G401.6 (cell line): ENCODE measurements at regions not wholly inside any gene's neighbourhood (a gene's known extent, or its start where the extent isn't known, plus 50 kb on each side); places are given as distances from the start of the nearest gene placed in this dataset.

Experiments
- FAIRE-seq: peaks from 2 replicates; lab custom pipeline; 2012; peaks lifted over from hg19 to GRCh38; lab: Jason Lieb, UNC

- no peak for FAIRE-seq
These were observed 1793.4 kb downstream of the SUCLG1 start for GRCh38 chr2:82665691-82666090.

GRCh38 chr2:82657106-82657505, 1802.0 kb downstream of the SUCLG1 start:
- no peak for FAIRE-seq

- FAIRE-seq: no peak
These were observed 1802.7 kb downstream of the SUCLG1 start for GRCh38 chr2:82656420-82656819.

DNA sequence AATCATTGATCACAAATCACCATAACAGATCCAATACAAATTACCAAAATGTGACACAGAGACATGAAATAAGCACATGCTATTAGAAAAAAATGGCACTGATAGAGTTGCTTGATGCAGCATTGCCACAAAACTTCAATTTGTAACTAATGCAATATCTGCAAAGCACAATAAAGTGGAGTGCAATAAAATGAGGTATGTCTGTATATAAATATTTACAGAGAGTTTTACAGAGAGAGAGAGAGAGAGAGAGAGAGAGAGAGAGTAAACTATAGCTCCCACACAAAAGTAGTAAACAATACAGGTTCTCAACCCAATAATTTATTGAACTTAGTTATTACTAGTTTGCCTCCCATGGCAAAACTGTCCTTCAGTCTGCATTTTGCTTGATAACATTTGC, 1807.0 kb downstream of the SUCLG1 start:
- no peak for FAIRE-seq

- no peak for FAIRE-seq
These were observed 1809.0 kb downstream of the SUCLG1 start for GRCh38 chr2:82650038-82650437.

- no peak for FAIRE-seq
These were observed 1817.4 kb downstream of the SUCLG1 start for GRCh38 chr2:82641598-82642180.

GRCh38 chr2:82636402-82637020, 1822.6 kb downstream of the SUCLG1 start:
- no peak for FAIRE-seq

DNA sequence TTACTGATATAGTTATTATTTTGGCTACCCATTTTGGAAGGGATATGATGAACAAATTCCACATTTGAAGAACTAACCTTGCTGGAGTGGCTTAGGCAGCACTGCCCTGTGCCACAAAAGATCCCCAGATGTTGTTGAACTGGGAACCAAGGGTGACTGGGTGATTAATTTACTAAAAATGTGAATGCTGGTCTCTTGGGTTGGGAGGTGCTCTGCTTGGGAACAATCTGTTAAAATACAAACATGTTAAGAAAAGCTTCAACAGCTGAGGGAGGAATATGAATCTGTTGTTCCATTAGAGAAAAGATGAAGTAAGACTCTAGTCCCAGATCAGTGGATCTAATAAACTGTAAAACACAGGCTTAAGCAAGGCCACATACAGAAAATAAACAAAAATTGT, 1860.1 kb downstream of the SUCLG1 start:
- FAIRE-seq: no peak

DNA sequence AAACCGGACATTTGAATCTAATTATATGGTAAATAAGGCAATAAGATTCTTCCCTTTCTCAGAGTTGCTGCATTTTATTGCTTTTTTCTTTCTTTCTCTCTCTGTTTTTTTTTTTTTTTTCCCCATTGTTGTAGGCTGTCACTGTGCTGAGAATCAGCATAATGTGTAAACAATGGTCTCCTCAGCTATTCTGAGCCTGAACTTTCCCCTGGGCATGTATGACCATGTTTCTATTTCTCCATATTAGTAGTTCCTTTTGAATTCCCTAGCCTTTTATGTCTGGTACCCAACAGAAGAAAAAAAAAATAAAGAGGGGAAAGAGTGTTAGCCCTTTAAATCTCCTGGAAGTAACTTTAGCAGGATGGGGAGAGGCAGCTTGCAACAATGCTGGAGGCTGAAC, 1862.5 kb downstream of the SUCLG1 start:
- FAIRE-seq: no peak

DNA sequence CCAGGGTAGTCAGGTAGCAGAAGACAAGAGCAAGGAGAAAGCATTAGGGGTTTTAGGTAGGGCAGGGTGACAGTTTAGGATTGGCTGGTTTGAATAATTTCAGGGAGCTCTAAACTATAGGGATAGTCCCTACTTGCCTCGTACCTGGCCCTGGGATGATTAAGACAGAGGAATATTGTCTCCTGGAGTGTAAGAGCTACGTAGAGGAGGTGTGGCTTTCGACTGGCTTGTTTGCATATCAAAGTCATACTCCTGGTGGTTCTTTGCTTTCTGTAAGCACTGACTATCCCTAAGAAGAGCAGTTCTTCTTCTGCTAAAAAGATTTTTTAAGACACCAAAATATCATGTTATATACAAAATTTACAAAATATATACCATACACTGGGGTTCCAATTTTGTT, 1867.4 kb downstream of the SUCLG1 start:
- no peak for FAIRE-seq

- no peak for FAIRE-seq
These were observed 1882.4 kb downstream of the SUCLG1 start for GRCh38 chr2:82576656-82577055.

- no peak for FAIRE-seq
These were observed 1919.8 kb downstream of the SUCLG1 start for GRCh38 chr2:82539280-82539621.

- no peak for FAIRE-seq
These were observed 1920.3 kb downstream of the SUCLG1 start for GRCh38 chr2:82538590-82539279.

DNA sequence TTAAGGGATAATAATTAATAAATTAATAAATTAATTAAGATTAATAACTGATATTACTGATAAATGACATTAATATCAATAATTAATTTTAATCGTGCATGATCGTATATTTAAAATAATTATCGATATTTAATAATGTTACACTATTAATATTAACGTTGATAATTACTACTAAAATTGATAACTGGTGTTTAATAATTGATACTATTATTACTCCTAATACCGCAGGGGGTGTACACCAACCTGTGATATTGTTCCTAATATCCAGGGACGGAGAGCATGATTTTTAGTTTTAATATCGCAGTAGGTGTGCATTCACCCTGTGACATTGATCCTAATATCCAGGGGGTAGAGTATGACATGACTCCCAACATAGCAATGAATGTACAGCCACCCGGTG, 1930.8 kb downstream of the SUCLG1 start:
- no peak for FAIRE-seq

DNA sequence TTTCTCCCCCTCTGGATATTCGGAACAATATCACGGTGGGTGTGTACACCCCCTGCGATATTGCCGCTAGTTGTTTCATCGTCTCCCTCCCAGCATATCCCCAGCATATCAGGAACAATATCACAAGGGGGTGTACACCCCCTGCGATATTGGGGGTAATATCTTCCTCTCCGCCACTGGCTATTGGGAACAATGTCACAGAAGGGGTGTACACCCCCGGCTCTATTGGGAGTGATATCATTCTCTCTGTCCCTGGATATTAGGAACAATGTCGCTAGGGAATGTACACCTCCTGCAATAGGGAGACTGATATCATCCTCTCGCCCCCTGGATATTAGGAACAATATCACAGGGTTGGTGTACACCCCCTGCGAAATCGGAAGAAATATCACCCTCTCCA, 1932.0 kb downstream of the SUCLG1 start:
- FAIRE-seq: no peak

DNA sequence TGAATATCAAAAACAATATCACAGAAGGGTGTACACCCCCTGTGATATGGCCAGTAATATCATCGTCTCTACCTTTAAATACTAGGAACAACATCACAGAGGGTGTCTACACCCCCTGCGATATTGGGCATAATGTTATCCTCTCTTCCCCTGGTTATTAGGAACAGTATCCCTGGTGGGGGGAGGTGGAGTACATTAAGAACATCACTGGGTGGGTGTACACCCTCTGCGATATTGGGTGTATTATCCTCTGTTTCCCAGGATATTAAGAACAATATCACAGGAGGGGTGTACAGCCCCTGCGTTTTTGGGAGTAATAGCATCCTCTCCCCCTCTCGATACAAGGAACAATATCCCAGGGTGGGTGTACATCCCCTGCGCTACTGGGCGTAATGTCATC, 1932.8 kb downstream of the SUCLG1 start:
- no peak for FAIRE-seq

- no peak for FAIRE-seq
These were observed 1933.3 kb downstream of the SUCLG1 start for GRCh38 chr2:82525744-82526143.

DNA sequence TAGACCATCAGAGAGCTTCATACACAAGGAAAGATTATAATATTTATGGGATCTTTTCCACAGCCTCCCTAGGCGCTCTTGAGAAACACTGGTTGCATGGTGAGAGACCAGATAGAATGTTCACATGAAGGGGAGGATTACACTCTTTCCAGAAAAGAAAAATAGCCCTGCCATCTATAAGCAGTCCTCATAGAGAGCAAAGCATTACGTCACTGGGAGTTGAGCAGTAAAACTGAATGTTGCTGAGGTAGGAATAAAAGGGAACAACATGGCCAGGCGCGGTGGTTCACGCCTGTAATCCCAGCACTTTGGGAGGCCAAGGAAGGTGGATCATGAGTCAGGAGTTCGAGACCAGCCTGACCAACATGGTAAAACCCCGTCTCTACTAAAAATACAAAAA, 1934.3 kb downstream of the SUCLG1 start:
- FAIRE-seq: no peak

GRCh38 chr2:82511894-82512293, 1947.2 kb downstream of the SUCLG1 start:
- FAIRE-seq: no peak

- no peak for FAIRE-seq
These were observed 1950.4 kb downstream of the SUCLG1 start for GRCh38 chr2:82508702-82509101.

GRCh38 chr2:82507657-82508056, 1951.4 kb downstream of the SUCLG1 start:
- FAIRE-seq: no peak

- FAIRE-seq: no peak
These were observed 1957.9 kb downstream of the SUCLG1 start for GRCh38 chr2:82501217-82501616.

GRCh38 chr2:82498777-82499443, 1960.2 kb downstream of the SUCLG1 start:
- FAIRE-seq: no peak

DNA sequence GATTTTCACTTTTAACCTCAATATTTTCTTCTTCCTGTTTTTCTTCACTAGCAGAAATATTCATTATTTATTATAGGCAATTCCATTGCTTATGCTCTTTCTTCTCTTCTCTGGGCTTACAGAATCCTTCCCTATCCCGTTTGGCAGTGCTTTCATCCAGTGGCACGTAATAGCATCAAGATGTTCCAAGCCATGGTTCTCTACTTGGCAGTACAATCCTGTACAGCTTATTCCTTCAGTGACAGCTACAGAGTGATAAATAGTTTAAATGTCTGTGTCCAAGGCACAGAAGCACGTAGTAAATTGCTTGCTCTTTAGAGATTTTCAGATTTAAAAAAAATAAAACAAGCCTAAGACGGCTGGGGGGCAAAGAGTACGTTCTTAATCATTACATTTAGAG, 1964.3 kb downstream of the SUCLG1 start:
- no peak for FAIRE-seq
